Adrenal gland (tissue), 5 donors: ENCODE measurements at regions not wholly inside any gene's neighbourhood (a gene's known extent, or its start where the extent isn't known, plus 50 kb on each side); places are given as distances from the start of the nearest gene placed in this dataset.
"Not testable (repeated sequence)": the region's sequence is repeated elsewhere in the genome, so short reads cannot be mapped to it uniquely, and the experiment has no call there.

Source experiments
- POLR2A ChIP-seq, 2 donors: fragments of 450-650 bp; IDR thresholded peaks; one replicate each; pipeline ENCODE4 v1.6.1; 2017; ENCODE audit warnings: antibody characterized with exemption in 2 of 2, mild to moderate bottlenecking in 2 of 2, moderate library complexity in 1 of 2
- TF ChIP-seq, protein P1 (sequence below), 6 experiments: fragments of 450-650 bp in 4 of 6; fragments of 200-600 bp in 2 of 6; sonication (generic) in 1 of 6; IDR thresholded peaks; 1 replicate in 5 of 6; 2 replicates in 1 of 6; pipeline versions ENCODE4 v1.5.1 to v1.8.0; 2016 to 2021; ENCODE audit warnings: antibody characterized with exemption in 6 of 6, mild to moderate bottlenecking in 2 of 6, moderate library complexity in 1 of 6
- donor health status: DM: no; HTN: no; CAD: no.

DNA sequence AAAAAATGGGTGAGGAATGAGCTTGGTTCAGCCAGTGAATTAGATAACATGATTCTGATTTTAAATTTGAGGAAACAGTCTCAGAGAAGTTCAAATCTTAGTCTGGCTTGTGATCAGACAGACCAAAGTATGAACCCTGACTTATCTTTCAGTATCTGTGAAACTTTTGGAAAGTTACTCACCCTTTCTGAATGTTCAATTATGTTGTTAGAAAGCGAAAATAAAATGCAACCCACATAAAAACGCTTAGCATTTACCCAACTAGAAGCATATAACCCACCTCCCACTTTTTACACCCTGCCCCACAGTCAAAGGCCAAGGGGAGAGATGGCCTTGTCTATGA, 319.7 kb downstream of the SPATA31A1 start:
- TF ChIP-seq, protein P1, sequence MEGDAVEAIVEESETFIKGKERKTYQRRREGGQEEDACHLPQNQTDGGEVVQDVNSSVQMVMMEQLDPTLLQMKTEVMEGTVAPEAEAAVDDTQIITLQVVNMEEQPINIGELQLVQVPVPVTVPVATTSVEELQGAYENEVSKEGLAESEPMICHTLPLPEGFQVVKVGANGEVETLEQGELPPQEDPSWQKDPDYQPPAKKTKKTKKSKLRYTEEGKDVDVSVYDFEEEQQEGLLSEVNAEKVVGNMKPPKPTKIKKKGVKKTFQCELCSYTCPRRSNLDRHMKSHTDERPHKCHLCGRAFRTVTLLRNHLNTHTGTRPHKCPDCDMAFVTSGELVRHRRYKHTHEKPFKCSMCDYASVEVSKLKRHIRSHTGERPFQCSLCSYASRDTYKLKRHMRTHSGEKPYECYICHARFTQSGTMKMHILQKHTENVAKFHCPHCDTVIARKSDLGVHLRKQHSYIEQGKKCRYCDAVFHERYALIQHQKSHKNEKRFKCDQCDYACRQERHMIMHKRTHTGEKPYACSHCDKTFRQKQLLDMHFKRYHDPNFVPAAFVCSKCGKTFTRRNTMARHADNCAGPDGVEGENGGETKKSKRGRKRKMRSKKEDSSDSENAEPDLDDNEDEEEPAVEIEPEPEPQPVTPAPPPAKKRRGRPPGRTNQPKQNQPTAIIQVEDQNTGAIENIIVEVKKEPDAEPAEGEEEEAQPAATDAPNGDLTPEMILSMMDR (IDR thresholded peaks at IDR 0.05) = not testable (repeated sequence)
- TF ChIP-seq POLR2A (IDR thresholded peaks at IDR 0.05) = not testable (repeated sequence)
